ENCODE measurements at regions not wholly inside any gene's neighbourhood (a gene's known extent, or its start where the extent isn't known, plus 50 kb on each side); places are given as distances from the start of the nearest gene placed in this dataset.

GRCh38 chr1:86645851-86646250 lies 58.5 kb upstream of the SH3GLB1 start:
- DNase-seq (ENCODE audit: low read depth in 2 of 2): no peak
- Histone ChIP-seq H3K27me3 (ENCODE audit: control insufficient read depth, insufficient read depth, low read length) (no peaks in the 10 kb centered on the region), H2AFZ (ENCODE audit: low read length) (no peak overlapping the region), H3K27ac (ENCODE audit: insufficient read depth, low read length) (no peak overlapping the region), H3K4me3 (replicated peaks in 1 of 4; ENCODE audit: control extremely low read depth in 1 of 4, insufficient read depth in 1 of 4, low read depth in 3 of 4, low read length in 4 of 4) (no peak overlapping the region), H3K79me2 (ENCODE audit: control insufficient read depth, insufficient read depth, low read length) (no peaks in the 10 kb centered on the region), H4K20me1 (ENCODE audit: control insufficient read depth, extremely low read depth, insufficient read depth, low read length) (no peaks in the 10 kb centered on the region), H3K9me3 (ENCODE audit: control insufficient read depth, insufficient read depth, low read depth, low read length) (no peaks in the 10 kb centered on the region), H3K4me1 (ENCODE audit: control insufficient read depth, extremely low read depth, insufficient read depth, low read length) (no peaks in the 10 kb centered on the region), H3K4me2 (ENCODE audit: extremely low read depth, insufficient read depth, low read length) (no peak overlapping the region), H3K9ac (ENCODE audit: insufficient read depth, low read length) (no peak overlapping the region), H3K36me3 (ENCODE audit: control insufficient read depth, insufficient read depth, low read length) (no peaks in the 10 kb centered on the region)
- TF ChIP-seq CTCF (conservative IDR thresholded peaks at IDR 0.05 in 1 of 2, IDR thresholded peaks at IDR 0.05 in 1 of 2; ENCODE audit: low read depth in 1 of 2, low read length in 2 of 2): no peak

GRCh38 chr1:86646256-86646655 lies 58.1 kb upstream of the SH3GLB1 start:
- no peaks in the 10 kb centered on the region for H4K20me1 ChIP-seq (ENCODE audit: control insufficient read depth, extremely low read depth, insufficient read depth, low read length)
- H3K9me3 ChIP-seq (ENCODE audit: control insufficient read depth, insufficient read depth, low read depth, low read length): no peaks in the 10 kb centered on the region
- no peak for DNase-seq (ENCODE audit: low read depth in 2 of 2)

GRCh38 chr1:86648255-86648654 lies 56.1 kb upstream of the SH3GLB1 start:
- H4K20me1 ChIP-seq (ENCODE audit: control insufficient read depth, extremely low read depth, insufficient read depth, low read length): no peaks in the 10 kb centered on the region
- no peak overlapping the region for H3K4me2 ChIP-seq (ENCODE audit: extremely low read depth, insufficient read depth, low read length)
- TF ChIP-seq CTCF (conservative IDR thresholded peaks at IDR 0.05 in 1 of 2, IDR thresholded peaks at IDR 0.05 in 1 of 2; ENCODE audit: low read depth in 1 of 2, low read length in 2 of 2): no peak
- TF ChIP-seq EZH2 (IDR thresholded peaks at IDR 0.05; ENCODE audit: low read length, missing control alignments): no peak
- H2AFZ ChIP-seq (ENCODE audit: low read length): no peak overlapping the region
- no peaks in the 10 kb centered on the region for H3K9me3 ChIP-seq (ENCODE audit: control insufficient read depth, insufficient read depth, low read depth, low read length)
- H3K27me3 ChIP-seq (ENCODE audit: control insufficient read depth, insufficient read depth, low read length): no peaks in the 10 kb centered on the region
- no peaks in the 10 kb centered on the region for H3K36me3 ChIP-seq (ENCODE audit: control insufficient read depth, insufficient read depth, low read length)
- no peaks in the 10 kb centered on the region for H3K79me2 ChIP-seq (ENCODE audit: control insufficient read depth, insufficient read depth, low read length)
- DNase-seq (ENCODE audit: low read depth in 2 of 2): peak; percentile 76 to 82
- no peak overlapping the region for H3K4me3 ChIP-seq (replicated peaks in 1 of 4; ENCODE audit: control extremely low read depth in 1 of 4, insufficient read depth in 1 of 4, low read depth in 3 of 4, low read length in 4 of 4)
- H3K27ac ChIP-seq (ENCODE audit: insufficient read depth, low read length): no peak overlapping the region
- no peak overlapping the region for H3K9ac ChIP-seq (ENCODE audit: insufficient read depth, low read length)
- H3K4me1 ChIP-seq (ENCODE audit: control insufficient read depth, extremely low read depth, insufficient read depth, low read length): no peaks in the 10 kb centered on the region

More at GRCh38 chr1:86646256-86646655, 58.1 kb upstream of the SH3GLB1 start:
- no peaks in the 10 kb centered on the region for H3K79me2 ChIP-seq (ENCODE audit: control insufficient read depth, insufficient read depth, low read length)
- H3K4me2 ChIP-seq (ENCODE audit: extremely low read depth, insufficient read depth, low read length): no peak overlapping the region
- TF ChIP-seq EZH2 (IDR thresholded peaks at IDR 0.05; ENCODE audit: low read length, missing control alignments) (no peak), CTCF (conservative IDR thresholded peaks at IDR 0.05 in 1 of 2, IDR thresholded peaks at IDR 0.05 in 1 of 2; ENCODE audit: low read depth in 1 of 2, low read length in 2 of 2) (no peak)
- H3K36me3 ChIP-seq (ENCODE audit: control insufficient read depth, insufficient read depth, low read length): no peaks in the 10 kb centered on the region
- H3K27ac ChIP-seq (ENCODE audit: insufficient read depth, low read length): no peak overlapping the region
- H3K27me3 ChIP-seq (ENCODE audit: control insufficient read depth, insufficient read depth, low read length): no peaks in the 10 kb centered on the region
- no peak overlapping the region for H3K4me3 ChIP-seq (replicated peaks in 1 of 4; ENCODE audit: control extremely low read depth in 1 of 4, insufficient read depth in 1 of 4, low read depth in 3 of 4, low read length in 4 of 4)
- no peak overlapping the region for H3K9ac ChIP-seq (ENCODE audit: insufficient read depth, low read length)
- no peaks in the 10 kb centered on the region for H3K4me1 ChIP-seq (ENCODE audit: control insufficient read depth, extremely low read depth, insufficient read depth, low read length)
- H2AFZ ChIP-seq (ENCODE audit: low read length): no peak overlapping the region

All from fibroblast of lung (primary cell).